Central memory CD8-positive, alpha-beta T cell (primary cell): ENCODE measurements at regions not wholly inside any gene's neighbourhood (a gene's known extent, or its start where the extent isn't known, plus 50 kb on each side); places are given as distances from the start of the nearest gene placed in this dataset.
"Not testable (repeated sequence)": the region's sequence is repeated elsewhere in the genome, so short reads cannot be mapped to it uniquely, and the experiment has no call there.

Source experiments
- ATAC-seq: fragments of 150-1000 bp; cut with Tn5 transposase; replicated peaks from 2 replicates; pipeline ENCODE4 v1.10.0; 2022; ENCODE audit warnings: mild to moderate bottlenecking, moderate FRiP score, moderate number of reproducible peaks; ENCODE audit not compliant: poor library complexity, severe bottlenecking; ENCODE audit errors: extremely low read depth
- DNase-seq, 2 donors: peaks; one replicate each; pipeline ENCODE4 v3.0.0; 2021; ENCODE audit warnings: low spot score in 2 of 2
- H3K27ac Mint-ChIP-seq: one replicate; pipeline ENCODE4 v1.8.0; 2022; ENCODE audit warnings: low read depth, mild to moderate bottlenecking, moderate library complexity, mixed read lengths
- H3K27me3 Mint-ChIP-seq: one replicate; pipeline ENCODE4 v1.8.0; 2022; ENCODE audit warnings: mixed read lengths
- H3K36me3 Mint-ChIP-seq: one replicate; pipeline ENCODE4 v1.8.0; 2022; ENCODE audit warnings: mild to moderate bottlenecking, moderate library complexity, mixed read lengths; ENCODE audit not compliant: insufficient read depth
- H3K4me1 Mint-ChIP-seq: one replicate; pipeline ENCODE4 v1.8.0; 2022; ENCODE audit warnings: mixed read lengths
- H3K4me3 Mint-ChIP-seq: one replicate; pipeline ENCODE4 v1.8.0; 2022; ENCODE audit warnings: mild to moderate bottlenecking, moderate library complexity, mixed read lengths
- H3K9me3 Mint-ChIP-seq: one replicate; pipeline ENCODE4 v1.8.0; 2022; ENCODE audit warnings: mixed read lengths

DNA sequence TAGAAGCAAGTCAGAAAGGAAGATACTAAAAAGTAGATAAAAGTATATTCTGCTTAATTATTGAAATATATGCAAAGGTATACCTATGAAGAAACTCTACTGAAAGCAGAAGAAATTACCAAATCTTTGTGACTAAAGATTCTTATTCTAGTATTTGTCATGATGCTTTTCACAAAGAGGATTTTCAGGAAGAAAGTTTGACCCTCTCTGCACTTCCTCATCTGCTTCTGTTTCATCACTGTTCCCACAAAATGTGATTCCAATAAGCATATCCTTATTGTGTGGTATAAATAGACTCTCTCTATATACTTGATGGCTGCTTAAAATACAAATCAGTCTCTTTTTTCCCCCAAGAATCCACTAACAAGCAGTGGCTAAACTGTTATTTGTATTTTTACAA lies 2139.6 kb upstream of the ACO1 start:
- H3K9me3 Mint-ChIP-seq, result peaks cover 9% of the 10 kb centered on the region
- no peak overlapping the region for H3K27ac Mint-ChIP-seq
- DNase-seq, result no peak
- no peaks in the 10 kb centered on the region for H3K27me3 Mint-ChIP-seq
- H3K4me3 Mint-ChIP-seq, result no peak overlapping the region
- ATAC-seq, result no peak
- H3K36me3 Mint-ChIP-seq, result no peaks in the 10 kb centered on the region
- no peaks in the 10 kb centered on the region for H3K4me1 Mint-ChIP-seq

DNA sequence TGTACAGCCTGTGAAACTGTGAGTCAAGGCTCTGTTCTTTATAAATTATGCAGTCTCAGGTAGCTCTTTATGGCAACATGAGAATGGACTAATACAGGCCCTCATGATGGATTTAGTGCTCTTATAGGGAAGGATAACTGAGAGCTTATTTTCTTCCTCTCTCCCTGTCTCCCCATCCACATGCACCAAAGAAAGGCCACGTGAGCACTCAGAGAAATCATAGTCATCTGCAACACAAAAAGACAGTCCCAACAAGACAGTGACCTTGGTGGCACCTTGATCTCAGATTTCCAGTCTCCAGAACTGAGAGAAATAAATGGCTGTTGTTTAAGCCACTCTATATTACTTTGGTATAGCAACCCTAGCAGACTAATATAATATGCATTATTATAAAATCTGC lies 2133.6 kb upstream of the ACO1 start:
- Mint-ChIP-seq H3K4me3 (no peak overlapping the region), H3K36me3 (no peaks in the 10 kb centered on the region), H3K27ac (no peak overlapping the region), H3K27me3 (no peaks in the 10 kb centered on the region), H3K9me3 (no peaks in the 10 kb centered on the region), H3K4me1 (no peaks in the 10 kb centered on the region)
- ATAC-seq (no peak), DNase-seq (no peak)

GRCh38 chr9:30258094-30258493 lies 2126.3 kb upstream of the ACO1 start:
- DNase-seq (no peak), ATAC-seq (no peak)
- Mint-ChIP-seq H3K27me3 (no peaks in the 10 kb centered on the region), H3K9me3 (peaks cover 29% of the 10 kb centered on the region), H3K4me1 (no peaks in the 10 kb centered on the region), H3K36me3 (no peaks in the 10 kb centered on the region), H3K27ac (no peak overlapping the region), H3K4me3 (no peak overlapping the region)

- Mint-ChIP-seq H3K9me3 (peaks cover 19% of the 10 kb centered on the region), H3K27ac (no peak overlapping the region), H3K36me3 (no peaks in the 10 kb centered on the region), H3K4me1 (no peaks in the 10 kb centered on the region), H3K27me3 (no peaks in the 10 kb centered on the region), H3K4me3 (no peak overlapping the region)
- no peak for ATAC-seq
- no peak for DNase-seq
Measured at GRCh38 chr9:30280229-30280900, 2104.1 kb upstream of the ACO1 start.

- no peak overlapping the region for H3K27ac Mint-ChIP-seq
- H3K9me3 Mint-ChIP-seq, result peaks cover 6% of the 10 kb centered on the region
- no peaks in the 10 kb centered on the region for H3K27me3 Mint-ChIP-seq
- DNase-seq (no peak), ATAC-seq (no peak)
- H3K4me1 Mint-ChIP-seq, result no peaks in the 10 kb centered on the region
- H3K36me3 Mint-ChIP-seq, result no peaks in the 10 kb centered on the region
- no peak overlapping the region for H3K4me3 Mint-ChIP-seq
Measured at GRCh38 chr9:30289435-30289834, 2095.0 kb upstream of the ACO1 start.

DNA sequence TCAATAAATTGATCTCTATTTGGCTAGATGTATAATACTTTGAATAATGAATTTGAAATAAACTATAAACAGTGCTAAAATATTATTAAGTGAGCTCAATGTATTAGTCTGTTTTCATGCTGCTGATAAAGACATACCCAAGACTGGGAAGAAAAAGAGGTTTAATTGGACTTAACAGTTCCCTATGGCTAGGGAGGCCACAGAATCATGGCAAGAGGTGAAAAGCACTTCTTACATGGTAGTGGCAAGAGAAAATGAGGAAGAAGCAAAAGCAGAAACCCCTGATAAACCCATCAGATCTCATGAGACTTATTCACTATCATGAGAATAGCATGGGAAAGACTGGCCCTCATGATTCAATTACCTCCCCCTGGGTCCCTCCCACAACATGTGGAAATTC lies 2092.4 kb upstream of the ACO1 start:
- H3K4me1 Mint-ChIP-seq, H3K36me3 Mint-ChIP-seq, H3K4me3 Mint-ChIP-seq, H3K27me3 Mint-ChIP-seq, H3K27ac Mint-ChIP-seq, DNase-seq, ATAC-seq: not testable (repeated sequence)
- peaks cover 13% of the 10 kb centered on the region for H3K9me3 Mint-ChIP-seq

DNA sequence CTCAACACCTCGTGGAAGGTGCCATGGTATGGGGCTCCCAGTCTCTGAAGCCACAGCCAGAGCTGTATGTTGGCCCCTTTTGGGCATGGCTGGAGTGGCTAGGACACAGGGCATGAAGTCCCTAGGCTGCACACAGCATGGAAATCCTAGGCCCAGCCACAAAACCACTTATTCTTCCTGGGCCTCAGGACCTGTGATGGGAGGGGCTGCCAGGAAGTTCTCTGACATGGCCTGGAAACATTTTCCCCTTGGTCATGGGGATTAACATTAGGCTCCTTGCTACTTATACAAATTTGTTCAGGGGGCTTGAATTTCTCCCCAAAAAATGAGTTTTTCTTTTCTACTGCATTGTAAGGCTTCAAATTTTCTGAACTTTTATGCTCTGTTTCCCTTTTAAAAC lies 2091.2 kb upstream of the ACO1 start:
- H3K4me1 Mint-ChIP-seq, result no peaks in the 10 kb centered on the region
- H3K4me3 Mint-ChIP-seq, result no peak overlapping the region
- ATAC-seq (no peak), DNase-seq (no peak)
- no peak overlapping the region for H3K27ac Mint-ChIP-seq
- H3K9me3 Mint-ChIP-seq, result peaks cover 11% of the 10 kb centered on the region
- no peaks in the 10 kb centered on the region for H3K27me3 Mint-ChIP-seq
- H3K36me3 Mint-ChIP-seq, result no peaks in the 10 kb centered on the region

GRCh38 chr9:30299126-30299780 lies 2085.2 kb upstream of the ACO1 start:
- H3K36me3 Mint-ChIP-seq, result no peaks in the 10 kb centered on the region
- ATAC-seq (no peak), DNase-seq (no peak)
- H3K27ac Mint-ChIP-seq, result no peak overlapping the region
- H3K4me1 Mint-ChIP-seq, result no peaks in the 10 kb centered on the region
- H3K4me3 Mint-ChIP-seq, result no peak overlapping the region
- H3K27me3 Mint-ChIP-seq, result no peaks in the 10 kb centered on the region
- peaks cover 10% of the 10 kb centered on the region for H3K9me3 Mint-ChIP-seq

DNA sequence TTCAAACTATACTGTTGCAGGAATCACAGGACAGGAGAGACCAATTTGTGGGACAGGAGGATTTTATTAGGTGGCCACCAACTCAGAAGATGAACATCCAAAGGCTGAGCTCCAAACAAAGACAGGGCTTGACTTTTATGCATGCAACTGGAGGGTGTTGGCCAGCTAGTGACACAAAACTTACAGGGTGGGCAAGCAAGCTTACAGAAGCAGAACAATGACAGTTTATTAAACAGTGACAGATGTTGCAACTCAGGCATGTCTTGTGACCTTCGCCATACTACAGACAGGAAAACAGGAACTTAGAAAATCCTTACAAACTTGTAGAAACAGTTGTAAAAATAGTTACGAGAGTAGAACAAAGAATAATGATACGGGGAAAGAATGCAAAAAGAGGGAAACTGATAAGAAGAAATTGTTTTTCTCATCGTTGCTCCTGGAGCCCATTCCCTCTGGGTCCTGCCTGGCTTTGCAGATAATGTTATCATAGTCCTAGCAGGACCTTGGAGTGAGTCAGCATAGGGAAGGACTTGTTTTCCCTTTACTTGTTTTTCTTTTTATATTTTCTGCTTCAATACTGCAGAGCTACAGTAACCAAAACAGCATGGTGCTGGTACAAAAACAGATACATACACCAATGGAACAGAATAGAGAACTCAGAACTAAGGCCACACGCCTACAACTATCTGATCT lies 2083.0 kb upstream of the ACO1 start:
- no peak for DNase-seq
- no peak overlapping the region for H3K4me3 Mint-ChIP-seq
- no peaks in the 10 kb centered on the region for H3K36me3 Mint-ChIP-seq
- H3K27ac Mint-ChIP-seq, result no peak overlapping the region
- no peak for ATAC-seq
- no peaks in the 10 kb centered on the region for H3K27me3 Mint-ChIP-seq
- no peaks in the 10 kb centered on the region for H3K4me1 Mint-ChIP-seq
- peaks cover 3% of the 10 kb centered on the region for H3K9me3 Mint-ChIP-seq

GRCh38 chr9:30310711-30311110 lies 2073.7 kb upstream of the ACO1 start:
- no peak overlapping the region for H3K4me3 Mint-ChIP-seq
- H3K36me3 Mint-ChIP-seq, result no peaks in the 10 kb centered on the region
- H3K27me3 Mint-ChIP-seq, result no peaks in the 10 kb centered on the region
- H3K27ac Mint-ChIP-seq, result no peak overlapping the region
- no peaks in the 10 kb centered on the region for H3K4me1 Mint-ChIP-seq
- no peak for DNase-seq
- ATAC-seq, result no peak
- H3K9me3 Mint-ChIP-seq, result peaks cover 21% of the 10 kb centered on the region

DNA sequence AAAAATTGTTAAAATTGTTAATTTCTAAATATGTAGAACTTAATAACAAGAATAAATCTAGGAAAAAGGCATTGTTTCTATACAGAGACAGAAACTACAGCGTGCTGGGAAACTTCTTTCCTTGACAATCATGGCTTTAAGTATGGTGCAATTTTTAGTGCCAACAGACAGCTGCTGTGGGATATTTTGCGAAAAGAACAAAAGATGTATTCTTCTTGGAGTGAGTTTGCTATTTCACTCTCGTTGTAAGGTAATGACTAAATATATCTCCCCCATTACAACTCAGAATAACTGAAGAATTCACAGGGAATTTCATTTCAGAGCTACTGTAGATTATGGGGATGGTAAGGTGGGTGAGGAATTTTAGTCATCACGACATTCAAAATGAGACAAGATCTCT lies 2055.0 kb upstream of the ACO1 start:
- no peak for ATAC-seq

GRCh38 chr9:30348904-30349303 lies 2035.5 kb upstream of the ACO1 start:
- peaks cover 6% of the 10 kb centered on the region for H3K9me3 Mint-ChIP-seq
- no peak overlapping the region for H3K27ac Mint-ChIP-seq
- DNase-seq (no peak), ATAC-seq (no peak)
- no peaks in the 10 kb centered on the region for H3K27me3 Mint-ChIP-seq
- H3K36me3 Mint-ChIP-seq, result no peaks in the 10 kb centered on the region
- no peaks in the 10 kb centered on the region for H3K4me1 Mint-ChIP-seq
- H3K4me3 Mint-ChIP-seq, result no peak overlapping the region

More for the DNA sequence above, 2055.0 kb upstream of the ACO1 start:
- no peak for DNase-seq
- no peaks in the 10 kb centered on the region for H3K4me1 Mint-ChIP-seq
- peaks cover 6% of the 10 kb centered on the region for H3K9me3 Mint-ChIP-seq
- H3K4me3 Mint-ChIP-seq, result no peak overlapping the region
- H3K27me3 Mint-ChIP-seq, result no peaks in the 10 kb centered on the region
- no peaks in the 10 kb centered on the region for H3K36me3 Mint-ChIP-seq
- H3K27ac Mint-ChIP-seq, result no peak overlapping the region
